Omental fat pad (tissue), 3 donors: ENCODE measurements at regions not wholly inside any gene's neighbourhood (a gene's known extent, or its start where the extent isn't known, plus 50 kb on each side); places are given as distances from the start of the nearest gene placed in this dataset.
"Not testable (repeated sequence)": the region's sequence is repeated elsewhere in the genome, so short reads cannot be mapped to it uniquely, and the experiment has no call there.

Source experiments
- ATAC-seq: fragments of 150-250 bp; one replicate; pipeline ENCODE4 v1.9.1; 2016; ENCODE audit warnings: mild to moderate bottlenecking, moderate library complexity; ENCODE audit not compliant: low FRiP score
- DNase-seq: peaks from one replicate; pipeline ENCODE4 v3.0.0-alpha.2; 2019; ENCODE audit warnings: low spot score
- TF ChIP-seq, protein P1 (sequence below), 3 donors: fragments of 450-650 bp; IDR thresholded peaks; one replicate each; pipeline ENCODE4 v1.5.1; 2016 to 2017; ENCODE audit warnings: antibody characterized with exemption in 3 of 3, mild to moderate bottlenecking in 3 of 3, moderate library complexity in 2 of 3

DNA sequence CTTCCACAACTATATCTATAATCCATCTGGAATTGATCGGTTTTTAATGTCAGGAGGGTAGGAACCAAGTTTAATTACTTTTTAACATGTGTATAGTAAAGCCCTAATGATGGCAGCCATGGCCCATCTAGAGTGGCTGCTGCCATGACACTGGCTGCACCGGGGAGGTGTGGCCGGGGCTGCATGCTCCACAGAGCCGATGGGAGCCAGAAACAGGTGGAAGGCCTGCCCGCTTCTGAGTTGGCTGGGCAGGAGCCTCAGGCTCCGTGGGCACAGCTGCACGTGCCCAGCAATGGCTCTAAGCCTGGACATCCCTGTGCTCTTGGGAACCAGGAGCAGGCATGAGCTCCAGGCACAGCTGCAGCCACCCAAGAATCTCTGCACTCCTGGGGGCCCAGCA is 73.0 kb downstream of the GBP6 start:
- DNase-seq (no peak), ATAC-seq (no peak)
- TF ChIP-seq, protein P1, sequence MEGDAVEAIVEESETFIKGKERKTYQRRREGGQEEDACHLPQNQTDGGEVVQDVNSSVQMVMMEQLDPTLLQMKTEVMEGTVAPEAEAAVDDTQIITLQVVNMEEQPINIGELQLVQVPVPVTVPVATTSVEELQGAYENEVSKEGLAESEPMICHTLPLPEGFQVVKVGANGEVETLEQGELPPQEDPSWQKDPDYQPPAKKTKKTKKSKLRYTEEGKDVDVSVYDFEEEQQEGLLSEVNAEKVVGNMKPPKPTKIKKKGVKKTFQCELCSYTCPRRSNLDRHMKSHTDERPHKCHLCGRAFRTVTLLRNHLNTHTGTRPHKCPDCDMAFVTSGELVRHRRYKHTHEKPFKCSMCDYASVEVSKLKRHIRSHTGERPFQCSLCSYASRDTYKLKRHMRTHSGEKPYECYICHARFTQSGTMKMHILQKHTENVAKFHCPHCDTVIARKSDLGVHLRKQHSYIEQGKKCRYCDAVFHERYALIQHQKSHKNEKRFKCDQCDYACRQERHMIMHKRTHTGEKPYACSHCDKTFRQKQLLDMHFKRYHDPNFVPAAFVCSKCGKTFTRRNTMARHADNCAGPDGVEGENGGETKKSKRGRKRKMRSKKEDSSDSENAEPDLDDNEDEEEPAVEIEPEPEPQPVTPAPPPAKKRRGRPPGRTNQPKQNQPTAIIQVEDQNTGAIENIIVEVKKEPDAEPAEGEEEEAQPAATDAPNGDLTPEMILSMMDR (IDR thresholded peaks at IDR 0.05), result no peak

DNA sequence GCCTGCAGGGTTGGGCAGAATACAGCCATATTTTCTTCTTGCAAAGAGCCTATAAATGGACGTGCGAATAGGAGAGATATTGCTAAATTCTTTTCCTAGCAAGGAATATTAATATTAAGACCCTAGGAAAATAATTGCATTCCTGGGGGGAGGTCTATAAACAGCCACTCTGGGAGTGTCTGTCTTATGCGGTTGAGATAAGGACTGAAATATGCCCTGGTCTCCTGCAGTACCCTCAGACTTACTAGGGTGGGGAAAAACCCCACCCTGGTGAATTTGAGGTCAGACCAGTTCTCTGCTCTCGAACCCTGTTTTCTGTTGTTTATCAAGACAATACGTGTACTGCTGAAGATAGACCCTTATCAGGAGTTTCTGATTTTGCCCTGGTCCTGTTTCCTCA is 74.4 kb downstream of the GBP6 start:
- not testable (repeated sequence) for ATAC-seq, DNase-seq

DNA sequence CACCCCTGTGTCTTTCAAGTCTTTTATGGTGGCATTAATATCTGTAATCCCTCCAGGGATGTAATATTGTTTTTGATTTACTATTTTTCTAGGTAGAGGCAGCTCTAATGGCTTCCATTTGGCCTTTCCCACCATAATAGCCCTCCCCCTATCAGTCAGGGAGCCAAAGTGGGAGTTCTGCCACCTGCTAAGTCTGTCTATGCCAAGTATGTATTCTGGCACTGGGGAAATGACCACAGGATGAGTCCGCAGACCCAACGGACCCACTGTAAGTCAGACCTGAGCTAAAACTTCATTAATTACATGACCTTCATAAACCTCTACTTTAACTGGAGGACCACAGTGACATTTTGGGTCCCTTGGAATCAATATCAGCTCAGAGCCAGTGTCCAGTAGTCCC is 77.1 kb downstream of the GBP6 start:
- ATAC-seq (no peak), DNase-seq (no peak)
- TF ChIP-seq, protein P1 (IDR thresholded peaks at IDR 0.05), result no peak

DNA sequence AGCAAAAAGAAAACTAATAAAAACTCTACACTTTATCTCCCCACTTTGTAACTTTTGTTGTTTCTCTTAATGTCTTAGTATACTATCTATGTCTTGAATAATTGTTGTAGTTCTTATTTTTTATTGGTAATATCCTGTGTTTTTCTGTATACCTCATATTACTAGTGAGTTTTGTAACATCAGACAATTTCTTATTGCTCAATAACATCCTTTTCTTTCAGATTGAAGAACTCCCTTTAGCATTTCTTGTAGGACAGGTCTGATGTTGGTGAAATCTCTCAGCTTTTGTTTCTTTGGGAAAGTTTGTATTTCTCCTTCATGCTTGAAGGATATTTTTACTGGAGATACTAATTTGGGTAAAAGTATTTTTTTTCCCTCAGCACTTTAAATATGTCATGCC is 79.8 kb upstream of the LRRC8B start:
- DNase-seq (no peak), ATAC-seq (no peak)
- TF ChIP-seq, protein P1 (IDR thresholded peaks at IDR 0.05), result no peak

DNA sequence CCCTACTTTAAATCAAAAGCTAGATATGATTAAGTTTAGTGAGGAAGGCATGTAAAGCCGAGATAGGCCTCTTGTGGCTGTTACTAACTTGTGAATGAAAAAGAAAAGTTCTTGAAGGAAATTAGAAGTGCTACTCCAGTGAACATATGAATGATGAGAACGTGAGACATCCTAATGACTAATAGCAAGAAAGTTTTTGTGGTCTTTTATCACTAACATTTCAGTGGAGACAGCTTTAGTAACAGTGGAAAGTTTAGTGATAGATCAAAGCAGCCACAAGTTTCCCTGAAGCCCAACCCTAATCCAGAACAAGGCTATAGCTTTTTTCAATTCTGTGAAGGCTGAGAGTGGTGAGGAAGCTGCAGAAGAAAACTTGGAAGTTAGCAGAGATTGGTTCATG is 73.6 kb upstream of the LRRC8B start:
- TF ChIP-seq, protein P1 (IDR thresholded peaks at IDR 0.05), result no peak
- DNase-seq (no peak), ATAC-seq (no peak)

DNA sequence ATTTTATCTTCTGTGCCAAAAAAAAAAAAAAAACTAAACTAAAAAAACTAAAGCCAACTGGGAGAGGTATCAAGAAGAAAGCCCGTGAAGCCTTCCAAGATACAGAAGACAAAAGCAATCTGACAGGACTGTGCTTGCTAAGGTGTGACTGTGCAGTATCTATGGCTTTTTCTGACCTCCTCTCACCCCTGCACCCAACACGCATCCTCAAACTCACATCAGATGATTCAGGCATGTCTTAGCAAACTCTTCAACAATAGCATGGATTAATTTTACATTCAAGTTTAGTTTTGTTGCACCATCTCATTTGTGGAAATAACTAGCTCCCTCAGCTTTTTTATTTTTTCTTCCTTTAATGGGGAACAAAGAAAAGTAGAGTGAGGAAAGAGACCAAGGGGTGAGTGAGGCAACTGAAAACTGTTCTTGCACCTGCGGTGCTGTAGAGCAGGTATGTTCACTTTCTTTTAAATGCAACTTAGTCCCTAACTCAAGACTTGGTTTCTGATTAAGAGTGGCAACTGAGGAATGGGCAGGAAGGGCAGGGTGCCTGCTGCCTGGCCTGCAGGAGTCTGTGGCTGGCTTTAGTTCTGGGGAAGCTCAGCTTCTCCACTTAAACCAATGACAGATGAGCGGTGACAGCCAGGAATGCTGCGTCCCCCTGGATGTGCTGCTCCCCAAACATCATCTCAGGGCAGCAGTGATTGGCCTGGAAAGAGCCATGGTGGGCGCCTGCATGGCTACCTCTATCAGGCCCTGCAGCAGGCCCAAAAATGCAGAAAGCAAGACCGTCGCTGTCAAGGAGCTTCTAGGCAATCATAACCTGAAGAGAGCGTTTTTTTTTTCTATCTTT is 71.3 kb upstream of the LRRC8B start:
- TF ChIP-seq, protein P1 (IDR thresholded peaks at IDR 0.05), result no peak
- no peak for DNase-seq
- ATAC-seq, result no peak

DNA sequence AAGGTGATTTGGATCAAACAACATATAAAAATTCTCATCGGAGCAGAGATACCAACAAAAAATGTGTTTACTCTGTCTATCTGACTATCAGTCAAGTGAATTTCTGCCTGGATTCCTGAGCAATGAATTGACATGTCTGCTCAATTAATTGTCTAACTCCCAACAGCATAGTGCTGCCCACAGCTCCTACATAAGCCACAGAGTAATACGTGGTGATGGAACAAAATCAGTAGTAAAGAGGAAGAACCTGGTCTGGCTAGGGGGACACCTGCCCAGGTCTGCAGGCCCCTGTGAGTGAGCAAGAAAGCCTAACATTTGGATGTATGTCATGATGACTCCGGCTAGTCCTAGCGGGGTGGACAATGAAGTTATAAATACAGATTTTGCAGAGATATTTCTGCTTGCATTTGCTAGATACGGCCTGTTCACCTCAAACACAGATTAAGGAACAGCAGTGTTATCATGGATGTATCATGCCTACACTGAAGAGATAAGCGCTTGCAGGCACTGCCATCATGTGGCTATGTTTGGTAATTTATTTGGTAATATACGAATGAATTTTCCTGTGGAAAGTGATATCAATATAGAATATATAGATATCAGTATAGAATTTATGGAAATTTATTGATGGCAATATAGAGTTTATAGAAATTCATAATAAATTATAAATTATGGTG is 69.6 kb upstream of the LRRC8B start:
- TF ChIP-seq, protein P1 (IDR thresholded peaks at IDR 0.05), result no peak
- ATAC-seq, result no peak
- DNase-seq, result no peak
